GM21528 (cell line): ENCODE measurements at regions not wholly inside any gene's neighbourhood (a gene's known extent, or its start where the extent isn't known, plus 50 kb on each side); places are given as distances from the start of the nearest gene placed in this dataset.

Source experiments
- ATAC-seq: cut with Tn5 transposase; IDR thresholded peaks from one replicate; pipeline ENCODE4 v1.9.1; 2021; ENCODE audit warnings: mild to moderate bottlenecking, moderate library complexity; ENCODE audit not compliant: unreplicated experiment, low FRiP score

GRCh38 chr4:175125410-175126068 is 207.4 kb downstream of the ADAM29 start:
- no peak for ATAC-seq

GRCh38 chr4:175127314-175127713 is 209.2 kb downstream of the ADAM29 start:
- ATAC-seq, result no peak

- ATAC-seq, result no peak
These were observed 211.6 kb downstream of the ADAM29 start for GRCh38 chr4:175129797-175130196.

- ATAC-seq, result no peak
These were observed 221.0 kb downstream of the ADAM29 start for GRCh38 chr4:175139205-175139604.

- no peak for ATAC-seq
These were observed 225.0 kb downstream of the ADAM29 start for GRCh38 chr4:175143116-175143515.

GRCh38 chr4:175146799-175147198 is 228.6 kb downstream of the ADAM29 start:
- ATAC-seq, result no peak

GRCh38 chr4:175147233-175147632 is 229.1 kb downstream of the ADAM29 start:
- no peak for ATAC-seq

- ATAC-seq, result no peak
These were observed 247.9 kb downstream of the ADAM29 start for GRCh38 chr4:175166020-175166419.

- ATAC-seq, result no peak
These were observed 258.6 kb downstream of the ADAM29 start for GRCh38 chr4:175176710-175177109.

- no peak for ATAC-seq
These were observed 272.5 kb downstream of the ADAM29 start for GRCh38 chr4:175190654-175191053.

GRCh38 chr4:175198056-175198455 is 279.9 kb downstream of the ADAM29 start:
- no peak for ATAC-seq

GRCh38 chr4:175215208-175215607 is 297.1 kb downstream of the ADAM29 start:
- ATAC-seq, result no peak

- ATAC-seq, result no peak
These were observed 297.5 kb downstream of the ADAM29 start for GRCh38 chr4:175215657-175216056.

GRCh38 chr4:175229154-175229553 is 311.0 kb downstream of the ADAM29 start:
- ATAC-seq, result no peak

GRCh38 chr4:175234162-175234561 is 316.0 kb downstream of the ADAM29 start:
- ATAC-seq, result no peak

GRCh38 chr4:175238827-175239517 is 320.8 kb downstream of the ADAM29 start:
- no peak for ATAC-seq

- no peak for ATAC-seq
These were observed 328.8 kb downstream of the ADAM29 start for GRCh38 chr4:175246941-175247340.

GRCh38 chr4:175252642-175253041 is 334.5 kb downstream of the ADAM29 start:
- ATAC-seq, result no peak

- no peak for ATAC-seq
These were observed 335.2 kb downstream of the ADAM29 start for GRCh38 chr4:175253184-175253902.

GRCh38 chr4:175263537-175263936 is 345.4 kb downstream of the ADAM29 start:
- ATAC-seq, result no peak

GRCh38 chr4:175271010-175271630 is 353.0 kb downstream of the ADAM29 start:
- peak; percentile 72 for ATAC-seq
